Epidermal melanocyte (primary cell): ENCODE measurements at regions not wholly inside any gene's neighbourhood (a gene's known extent, or its start where the extent isn't known, plus 50 kb on each side); places are given as distances from the start of the nearest gene placed in this dataset.

Experiments
- DNase-seq: peaks from one replicate; pipeline ENCODE4 v3.0.0; 2011; ENCODE audit warnings: low spot score; ENCODE audit not compliant: insufficient read length

- no peak for DNase-seq
These were observed 753.7 kb downstream of the BRD1 start for GRCh38 chr22:49073873-49074417.

- no peak for DNase-seq
These were observed 754.6 kb downstream of the BRD1 start for GRCh38 chr22:49072996-49073645.

GRCh38 chr22:49070501-49070900, 757.2 kb downstream of the BRD1 start:
- DNase-seq, result no peak

GRCh38 chr22:49068861-49069500, 758.7 kb downstream of the BRD1 start:
- DNase-seq, result no peak

GRCh38 chr22:49067504-49067903, 760.2 kb downstream of the BRD1 start:
- no peak for DNase-seq

- DNase-seq, result no peak
These were observed 761.1 kb downstream of the BRD1 start for GRCh38 chr22:49066619-49067018.

- DNase-seq, result no peak
These were observed 762.8 kb downstream of the BRD1 start for GRCh38 chr22:49064836-49065235.

- no peak for DNase-seq
These were observed 764.2 kb downstream of the BRD1 start for GRCh38 chr22:49063545-49063890.

- no peak for DNase-seq
These were observed 764.7 kb downstream of the BRD1 start for GRCh38 chr22:49062802-49063544.

- DNase-seq, result no peak
These were observed 765.4 kb downstream of the BRD1 start for GRCh38 chr22:49062155-49062801.

GRCh38 chr22:49057910-49058309, 769.8 kb downstream of the BRD1 start:
- DNase-seq, result no peak

GRCh38 chr22:49056301-49056700, 771.4 kb downstream of the BRD1 start:
- DNase-seq, result no peak

GRCh38 chr22:49055406-49055805, 772.3 kb downstream of the BRD1 start:
- no peak for DNase-seq

GRCh38 chr22:49053578-49053977, 774.1 kb downstream of the BRD1 start:
- no peak for DNase-seq

- DNase-seq, result no peak
These were observed 775.1 kb downstream of the BRD1 start for GRCh38 chr22:49052560-49052959.

GRCh38 chr22:49052023-49052538, 775.6 kb downstream of the BRD1 start:
- no peak for DNase-seq

GRCh38 chr22:49051491-49052022, 776.1 kb downstream of the BRD1 start:
- no peak for DNase-seq

- no peak for DNase-seq
These were observed 778.0 kb downstream of the BRD1 start for GRCh38 chr22:49049691-49050090.

- no peak for DNase-seq
These were observed 779.1 kb downstream of the BRD1 start for GRCh38 chr22:49048591-49048990.

- no peak for DNase-seq
These were observed 780.2 kb downstream of the BRD1 start for GRCh38 chr22:49047447-49047846.
